Adrenal gland (tissue), 5 donors: ENCODE measurements at regions not wholly inside any gene's neighbourhood (a gene's known extent, or its start where the extent isn't known, plus 50 kb on each side); places are given as distances from the start of the nearest gene placed in this dataset.

Experiments used
- POLR2A ChIP-seq, 2 donors: fragments of 450-650 bp; IDR thresholded peaks; one replicate each; pipeline ENCODE4 v1.6.1; 2017; ENCODE audit warnings: antibody characterized with exemption in 2 of 2, mild to moderate bottlenecking in 2 of 2, moderate library complexity in 1 of 2
- TF ChIP-seq, protein P1 (sequence below), 6 experiments: fragments of 450-650 bp in 4 of 6; fragments of 200-600 bp in 2 of 6; sonication (generic) in 1 of 6; IDR thresholded peaks; 1 replicate in 5 of 6; 2 replicates in 1 of 6; pipeline versions ENCODE4 v1.5.1 to v1.8.0; 2016 to 2021; ENCODE audit warnings: antibody characterized with exemption in 6 of 6, mild to moderate bottlenecking in 2 of 6, moderate library complexity in 1 of 6
- donor health status: DM: no; HTN: no; CAD: no.

GRCh38 chr20:24773168-24773567 lies 175.9 kb upstream of the CST7 start:
- TF ChIP-seq, protein P1, sequence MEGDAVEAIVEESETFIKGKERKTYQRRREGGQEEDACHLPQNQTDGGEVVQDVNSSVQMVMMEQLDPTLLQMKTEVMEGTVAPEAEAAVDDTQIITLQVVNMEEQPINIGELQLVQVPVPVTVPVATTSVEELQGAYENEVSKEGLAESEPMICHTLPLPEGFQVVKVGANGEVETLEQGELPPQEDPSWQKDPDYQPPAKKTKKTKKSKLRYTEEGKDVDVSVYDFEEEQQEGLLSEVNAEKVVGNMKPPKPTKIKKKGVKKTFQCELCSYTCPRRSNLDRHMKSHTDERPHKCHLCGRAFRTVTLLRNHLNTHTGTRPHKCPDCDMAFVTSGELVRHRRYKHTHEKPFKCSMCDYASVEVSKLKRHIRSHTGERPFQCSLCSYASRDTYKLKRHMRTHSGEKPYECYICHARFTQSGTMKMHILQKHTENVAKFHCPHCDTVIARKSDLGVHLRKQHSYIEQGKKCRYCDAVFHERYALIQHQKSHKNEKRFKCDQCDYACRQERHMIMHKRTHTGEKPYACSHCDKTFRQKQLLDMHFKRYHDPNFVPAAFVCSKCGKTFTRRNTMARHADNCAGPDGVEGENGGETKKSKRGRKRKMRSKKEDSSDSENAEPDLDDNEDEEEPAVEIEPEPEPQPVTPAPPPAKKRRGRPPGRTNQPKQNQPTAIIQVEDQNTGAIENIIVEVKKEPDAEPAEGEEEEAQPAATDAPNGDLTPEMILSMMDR (IDR thresholded peaks at IDR 0.05) = no peak
- TF ChIP-seq POLR2A (IDR thresholded peaks at IDR 0.05) = no peak
